ENCODE measurements at regions not wholly inside any gene's neighbourhood (a gene's known extent, or its start where the extent isn't known, plus 50 kb on each side); places are given as distances from the start of the nearest gene placed in this dataset.

GRCh38 chr12:126762150-126762549 is 1504.8 kb upstream of the TMEM132C start:
- Histone ChIP-seq H3K4me1 (replicated peaks; ENCODE audit: insufficient read depth) (no peaks in the 10 kb centered on the region), H3K4me2 (no peak overlapping the region), H3K9me2 (ENCODE audit: insufficient read depth) (no peaks in the 10 kb centered on the region), H3K4me3 (no peak overlapping the region), H2AFZ (no peak overlapping the region), H3F3A (ENCODE audit: insufficient read depth, low read depth) (no peaks in the 10 kb centered on the region), H3K27me3 (ENCODE audit: insufficient read depth, low read depth) (no peaks in the 10 kb centered on the region), H3K79me2 (ENCODE audit: low read depth) (no peaks in the 10 kb centered on the region), H4K20me1 (ENCODE audit: insufficient read depth) (no peaks in the 10 kb centered on the region), H3K36me3 (ENCODE audit: low read depth) (no peaks in the 10 kb centered on the region), H3K9me3 (ENCODE audit: insufficient read depth, low read depth) (peaks cover 5% of the 10 kb centered on the region; the same call in 1 of the 2 replicates), H3K27ac (no peak overlapping the region)
- DNase-seq, result no peak
- BruUV-seq (replicated peaks), result no TSS peak
- TF ChIP-seq EZH2 (IDR thresholded peaks at IDR 0.05; ENCODE audit: low read depth) (no peak), CTCF (conservative IDR thresholded peaks at IDR 0.05) (no peak)
- intact Hi-C loops (cut with micrococcal nuclease; ENCODE audit: unreplicated experiment), result no loop called here
- POLR2A ChIA-PET (ENCODE audit: unreplicated experiment), result no interaction called here
- CTCF ChIA-PET, result no interaction called here

DNA sequence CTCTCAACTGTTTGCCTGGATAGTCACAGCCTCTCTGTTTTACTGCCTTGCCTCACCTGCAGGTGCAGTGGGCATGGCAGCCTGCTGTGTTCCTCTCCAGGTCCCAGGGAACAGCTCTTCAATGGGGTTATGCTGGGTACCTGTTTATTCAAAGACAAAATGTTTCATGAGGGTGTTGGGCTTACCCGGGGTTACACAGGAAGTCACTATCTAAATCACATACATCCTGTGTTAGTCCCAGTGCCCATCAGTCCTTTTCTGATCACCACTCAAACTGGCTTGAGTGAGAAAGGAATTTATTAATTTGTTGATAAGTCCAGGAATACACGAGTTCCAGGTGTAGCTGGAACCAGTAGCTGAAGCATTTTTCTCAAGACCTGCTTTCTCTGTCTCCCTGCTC is 1503.6 kb upstream of the TMEM132C start:
- Histone ChIP-seq H3K9me2 (ENCODE audit: insufficient read depth) (no peaks in the 10 kb centered on the region), H3K27ac (no peak overlapping the region), H3K27me3 (ENCODE audit: insufficient read depth, low read depth) (no peaks in the 10 kb centered on the region), H3K4me3 (no peak overlapping the region), H3K79me2 (ENCODE audit: low read depth) (no peaks in the 10 kb centered on the region), H3K4me1 (replicated peaks; ENCODE audit: insufficient read depth) (no peaks in the 10 kb centered on the region), H3K9me3 (ENCODE audit: insufficient read depth, low read depth) (peaks cover 5% of the 10 kb centered on the region; the same call in 1 of the 2 replicates), H2AFZ (no peak overlapping the region), H3F3A (ENCODE audit: insufficient read depth, low read depth) (no peaks in the 10 kb centered on the region), H3K4me2 (no peak overlapping the region), H4K20me1 (ENCODE audit: insufficient read depth) (no peaks in the 10 kb centered on the region), H3K36me3 (ENCODE audit: low read depth) (no peaks in the 10 kb centered on the region)
- DNase-seq, result no peak
- ChIA-PET POLR2A (ENCODE audit: unreplicated experiment) (no interaction called here), CTCF (no interaction called here)
- BruUV-seq (replicated peaks), result no TSS peak
- intact Hi-C loops (cut with micrococcal nuclease; ENCODE audit: unreplicated experiment), result no loop called here
- no peak for TF ChIP-seq EZH2 (IDR thresholded peaks at IDR 0.05; ENCODE audit: low read depth)
- no peak for TF ChIP-seq CTCF (conservative IDR thresholded peaks at IDR 0.05)

GRCh38 chr12:126767334-126767733 is 1499.6 kb upstream of the TMEM132C start:
- H3K9me2 ChIP-seq (ENCODE audit: insufficient read depth), result no peaks in the 10 kb centered on the region
- H3F3A ChIP-seq (ENCODE audit: insufficient read depth, low read depth), result peaks cover 5% of the 10 kb centered on the region; the same call in 1 of the 2 replicates
- POLR2A ChIA-PET (ENCODE audit: unreplicated experiment), result no interaction called here
- H2AFZ ChIP-seq, result no peak overlapping the region
- H3K27me3 ChIP-seq (ENCODE audit: insufficient read depth, low read depth), result no peaks in the 10 kb centered on the region
- intact Hi-C loops (cut with micrococcal nuclease; ENCODE audit: unreplicated experiment), result no loop called here
- TF ChIP-seq CTCF (conservative IDR thresholded peaks at IDR 0.05), result no peak
- no peak for TF ChIP-seq EZH2 (IDR thresholded peaks at IDR 0.05; ENCODE audit: low read depth)
- no peak overlapping the region for H3K4me3 ChIP-seq
- DNase-seq, result no peak
- no peak overlapping the region for H3K4me2 ChIP-seq
- CTCF ChIA-PET, result no interaction called here
- 0 out of 2 replicates have a peak, but pooled peaks cover 8% of the 10 kb centered on the region for H3K4me1 ChIP-seq (replicated peaks; ENCODE audit: insufficient read depth)
- H3K36me3 ChIP-seq (ENCODE audit: low read depth), result no peaks in the 10 kb centered on the region
- H4K20me1 ChIP-seq (ENCODE audit: insufficient read depth), result no peaks in the 10 kb centered on the region
- H3K79me2 ChIP-seq (ENCODE audit: low read depth), result no peaks in the 10 kb centered on the region; the same call in 1 of the 2 replicates
- BruUV-seq (replicated peaks), result no TSS peak
- H3K9me3 ChIP-seq (ENCODE audit: insufficient read depth, low read depth), result peaks cover 5% of the 10 kb centered on the region; the same call in 1 of the 2 replicates
- no peak overlapping the region for H3K27ac ChIP-seq
